NCI-H187 treated with DMSO at 0.1 percent for 48 hours (cell line): ENCODE measurements at regions not wholly inside any gene's neighbourhood (a gene's known extent, or its start where the extent isn't known, plus 50 kb on each side); places are given as distances from the start of the nearest gene placed in this dataset.

ENCODE experiments used
- DNase-seq: peaks from one replicate; lab custom pipeline; 2025; lab: John Stamatoyannopoulos, UW

DNA sequence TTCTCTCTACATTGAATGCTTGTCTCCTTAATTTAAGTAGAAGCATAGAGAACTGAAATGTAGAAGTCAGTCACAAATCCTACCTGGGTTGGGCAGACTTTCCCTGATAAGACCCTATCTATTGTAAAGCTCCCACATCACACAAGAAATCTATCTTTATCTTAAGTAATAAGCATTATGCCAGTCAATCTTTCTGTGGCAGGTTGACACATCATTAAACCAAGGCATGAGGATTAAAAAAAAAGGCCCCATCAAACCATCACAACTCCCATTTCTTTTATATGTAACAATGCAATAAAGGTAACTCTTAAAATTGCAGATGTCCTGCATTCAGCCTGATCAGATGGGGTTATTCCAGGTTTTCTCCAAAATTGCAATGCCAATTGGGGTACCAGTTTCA lies 311.8 kb downstream of the TOX3 start:
- DNase-seq: no peak

- DNase-seq: no peak
Measured at GRCh38 chr16:52234626-52235025, 312.3 kb downstream of the TOX3 start.

GRCh38 chr16:52229471-52229870 lies 317.5 kb downstream of the TOX3 start:
- no peak for DNase-seq

DNA sequence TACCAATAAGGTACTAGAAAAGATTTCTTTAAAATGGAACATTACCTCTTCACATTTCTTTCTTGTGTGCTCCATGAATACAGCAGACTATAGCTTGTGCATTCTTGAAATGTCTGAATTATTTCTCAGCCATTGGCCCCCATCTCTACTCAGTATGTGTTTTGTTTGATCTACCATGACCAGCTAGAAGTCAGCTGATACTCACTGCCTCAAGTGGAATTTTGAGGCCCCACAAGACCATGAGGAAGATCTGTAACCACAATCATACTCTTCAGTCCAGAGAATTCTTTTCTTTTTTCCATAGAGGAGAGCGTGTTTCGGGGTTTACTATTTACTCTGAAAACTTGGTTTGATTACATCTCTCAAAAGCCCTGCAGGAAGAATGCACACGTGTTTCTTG lies 319.1 kb downstream of the TOX3 start:
- no peak for DNase-seq

- DNase-seq: no peak
Measured at GRCh38 chr16:52212841-52213240, 334.1 kb downstream of the TOX3 start.

- no peak for DNase-seq
Measured at GRCh38 chr16:52209227-52209626, 337.7 kb downstream of the TOX3 start.

- no peak for DNase-seq
Measured at GRCh38 chr16:52203096-52203495, 343.8 kb downstream of the TOX3 start.

GRCh38 chr16:52193441-52193840 lies 353.5 kb downstream of the TOX3 start:
- no peak for DNase-seq

DNA sequence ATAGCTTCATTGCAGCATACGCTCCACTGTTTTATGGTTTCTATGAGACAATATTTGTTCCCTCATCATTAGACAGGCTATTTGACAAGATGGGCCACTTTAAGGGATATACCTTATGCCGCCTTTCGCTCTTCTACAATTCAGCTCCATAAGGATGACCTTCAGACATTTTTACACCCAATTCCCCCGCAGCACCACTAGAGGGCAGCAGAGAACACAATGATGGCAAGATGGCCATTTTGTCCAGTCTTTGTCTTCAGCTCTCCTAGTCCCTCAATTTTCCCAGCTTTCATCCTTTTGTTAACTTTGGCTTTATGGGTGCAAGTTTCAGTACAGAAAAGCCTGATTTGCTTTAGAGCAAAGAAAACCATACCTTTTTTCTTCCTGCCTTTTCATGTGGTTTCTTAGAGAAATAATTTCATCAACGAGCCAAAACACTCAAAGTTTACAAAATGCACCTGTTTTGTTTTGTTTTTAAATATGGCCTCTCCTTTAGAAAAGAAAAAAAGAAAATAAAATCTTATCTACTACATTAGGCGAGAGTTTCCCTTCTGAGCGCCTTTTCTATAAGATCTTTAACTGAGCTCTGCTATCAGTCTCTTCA lies 355.3 kb downstream of the TOX3 start:
- peak; percentile 21 for DNase-seq

DNA sequence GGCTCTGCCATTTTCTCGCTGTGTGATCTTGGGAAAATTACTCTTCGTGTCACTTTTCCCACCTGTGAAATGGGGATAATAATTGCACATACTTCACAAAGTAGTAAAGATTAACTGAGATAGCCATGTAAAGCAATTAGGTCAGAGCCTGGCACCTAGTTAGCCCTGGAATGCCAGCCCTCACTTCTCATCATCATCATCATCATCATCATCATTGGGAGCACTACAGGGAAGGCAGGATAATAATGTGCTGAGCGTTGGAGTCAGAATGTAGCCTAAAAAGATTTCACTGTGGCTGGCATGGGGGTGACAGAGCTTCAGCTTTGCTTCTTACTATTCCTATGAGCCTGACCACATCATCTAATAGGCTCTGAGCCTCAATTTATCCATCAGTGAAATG lies 362.6 kb downstream of the TOX3 start:
- DNase-seq: no peak

- no peak for DNase-seq
Measured at GRCh38 chr16:52182840-52183239, 364.1 kb downstream of the TOX3 start.

DNA sequence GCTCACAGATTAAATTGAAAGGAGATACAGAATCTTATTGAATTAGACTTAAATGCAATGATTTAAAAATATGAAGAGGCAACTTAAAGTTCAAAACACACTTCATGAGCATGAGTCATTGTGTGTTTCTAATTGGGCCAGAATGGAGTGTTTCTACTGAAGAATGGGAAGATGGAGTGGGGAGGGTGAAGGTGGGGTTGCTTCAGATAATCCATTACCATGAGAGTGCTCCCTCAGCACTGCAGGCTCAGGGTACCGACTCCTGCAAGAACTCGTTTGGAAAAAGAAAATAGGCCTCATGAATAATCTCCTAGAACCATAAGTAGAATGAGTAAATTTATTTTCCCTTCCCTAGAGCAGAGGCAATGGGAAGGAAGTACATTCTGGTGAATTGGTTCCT lies 372.8 kb downstream of the TOX3 start:
- DNase-seq: no peak

DNA sequence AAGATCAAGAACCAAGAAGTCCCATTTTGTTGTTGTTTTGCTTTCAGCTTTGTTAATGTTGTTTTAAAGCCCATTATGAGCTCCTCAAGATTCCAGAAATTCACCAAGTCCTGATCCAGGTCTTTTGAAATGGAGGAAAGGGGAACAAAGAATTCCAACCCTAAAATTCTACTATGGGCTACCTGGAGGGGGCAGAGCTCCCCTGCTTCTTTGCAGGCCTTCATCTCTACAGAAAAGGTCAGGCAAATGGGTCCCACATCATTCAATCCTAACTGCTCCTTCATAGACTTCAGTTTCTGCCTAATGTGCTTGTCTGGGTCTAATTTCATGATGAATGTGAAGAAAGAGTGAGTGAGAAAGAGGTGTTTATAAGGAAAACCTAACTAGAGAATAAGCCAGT lies 375.5 kb downstream of the TOX3 start:
- no peak for DNase-seq

- no peak for DNase-seq
Measured at GRCh38 chr16:52167328-52167727, 379.6 kb downstream of the TOX3 start.

- no peak for DNase-seq
Measured at GRCh38 chr16:52165961-52166360, 381.0 kb downstream of the TOX3 start.

DNA sequence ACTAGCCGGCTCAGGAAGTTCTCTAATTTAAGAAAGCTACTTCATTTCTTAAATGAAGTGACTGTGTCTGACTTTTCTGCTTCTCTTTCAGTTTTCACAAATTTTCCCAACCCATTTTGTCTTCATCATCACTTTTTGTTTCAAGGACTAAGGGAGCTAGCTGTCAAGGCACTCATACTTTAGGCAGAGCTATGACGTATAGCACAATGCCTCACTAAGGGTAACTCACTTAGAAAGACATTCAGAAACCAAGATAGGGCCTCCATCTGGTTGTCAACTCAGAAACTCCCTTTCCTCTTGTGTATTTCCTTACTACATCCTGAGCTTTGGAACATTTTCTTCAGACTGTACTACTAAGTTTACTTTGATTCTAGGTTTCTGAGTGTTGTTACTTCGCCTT lies 397.9 kb downstream of the TOX3 start:
- no peak for DNase-seq

DNA sequence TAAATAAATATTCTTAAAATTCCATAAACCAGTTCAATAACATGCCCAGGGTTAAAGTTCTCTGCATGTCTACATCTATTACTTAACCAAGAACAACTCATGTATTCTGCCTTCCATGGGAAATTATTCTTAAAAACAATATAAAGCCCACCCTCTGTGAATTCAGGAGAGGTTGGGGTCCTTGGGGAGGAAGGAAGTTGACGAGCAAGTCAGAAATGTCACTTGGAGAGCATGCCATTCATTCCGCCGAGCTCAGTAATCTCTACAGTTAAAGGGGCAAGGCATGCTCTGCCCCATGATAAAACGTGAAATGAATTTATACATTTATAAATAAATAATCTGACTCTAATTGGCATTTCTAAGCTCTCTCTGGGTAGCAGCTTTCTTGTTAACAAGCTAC lies 405.1 kb downstream of the TOX3 start:
- no peak for DNase-seq

DNA sequence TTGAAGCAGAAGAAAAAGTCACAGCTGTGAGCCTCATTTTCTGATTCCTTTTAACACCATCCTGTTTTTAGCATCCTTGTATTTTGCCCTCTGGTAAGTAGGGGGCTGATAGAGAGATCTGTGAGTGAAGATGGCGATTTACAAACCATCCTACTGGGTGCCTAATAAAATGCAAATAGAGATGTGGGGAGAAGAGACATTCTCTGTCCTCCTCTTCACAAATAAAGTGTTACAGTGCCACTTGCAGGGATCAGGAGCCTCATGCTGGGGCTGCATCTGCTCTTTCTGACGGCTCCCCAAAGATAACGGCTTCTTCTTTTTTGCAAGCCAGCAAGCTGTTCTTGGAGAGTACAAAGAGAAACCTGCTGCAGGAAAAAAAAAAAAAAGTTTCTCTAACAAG lies 418.6 kb downstream of the TOX3 start:
- DNase-seq: no peak

- no peak for DNase-seq
Measured at GRCh38 chr16:52123842-52124241, 423.1 kb downstream of the TOX3 start.

GRCh38 chr16:52123061-52123839 lies 423.7 kb downstream of the TOX3 start:
- no peak for DNase-seq

DNA sequence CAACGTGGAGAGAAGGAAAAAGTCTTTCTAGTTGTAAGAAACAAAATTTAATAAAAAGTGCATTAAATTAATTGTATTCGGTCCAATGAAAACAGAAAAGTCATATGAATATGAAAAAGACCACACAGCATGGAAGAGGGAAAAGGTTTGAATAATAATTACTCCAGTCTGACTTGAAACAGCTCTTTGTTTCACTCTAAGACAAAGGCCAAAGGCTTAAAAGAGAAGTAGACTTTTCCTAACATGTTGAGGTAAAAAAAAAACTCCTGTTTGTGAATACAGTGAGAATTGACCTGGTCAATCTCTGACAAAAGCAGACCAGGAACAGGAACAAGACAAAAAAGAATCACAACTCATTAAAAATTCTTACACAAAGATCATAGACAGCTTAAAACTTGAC lies 429.8 kb downstream of the TOX3 start:
- DNase-seq: no peak

DNA sequence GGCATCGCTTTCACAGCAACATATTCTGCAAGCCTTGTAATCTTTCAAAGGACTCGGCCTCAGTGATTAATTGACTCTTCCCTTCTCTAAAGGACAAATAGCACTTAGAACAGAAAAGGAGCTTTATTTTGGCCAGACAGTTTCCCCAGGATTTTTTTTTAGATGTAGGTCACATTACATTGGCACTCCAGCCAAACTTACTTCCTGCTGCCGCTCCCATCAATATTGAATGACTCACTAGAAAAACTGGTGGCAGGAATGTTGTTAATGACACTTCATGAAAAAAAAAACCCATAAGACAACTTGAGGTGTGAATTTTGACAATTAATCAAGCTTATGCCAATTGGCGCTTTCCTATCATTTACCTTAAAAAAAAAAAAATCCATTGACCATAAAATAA lies 432.6 kb downstream of the TOX3 start:
- no peak for DNase-seq

GRCh38 chr16:52113533-52114183 lies 433.3 kb downstream of the TOX3 start:
- no peak for DNase-seq
